GM12878 (cell line): ENCODE measurements at regions not wholly inside any gene's neighbourhood (a gene's known extent, or its start where the extent isn't known, plus 50 kb on each side); places are given as distances from the start of the nearest gene placed in this dataset.
A peak's percentile ranks its signal among the peaks of the same experiment; 100 is the strongest.

Experiments used
- ATAC-seq: fragments of 200-7000 bp; cut with Tn5 transposase; 3 replicates; pipeline ENCODE4 v1.9.1; 2020; ENCODE audit warnings: mild to moderate bottlenecking, moderate library complexity
- BruUV-seq: library from RNA; stranded (reverse); fragments of 400-500 nt; replicated peaks from 2 replicates; lab custom pipeline; 2021; lab: Mats Ljungman, UMichigan
- CTCF ChIA-PET: fragments of 300-600 bp; sonication (Branson Sonifier 250); formaldehyde crosslinking; extraction: SDS; loops from one replicate; lab custom pipeline; 2021; ENCODE audit warnings: inconsistent platforms; lab: Yijun Ruan, JAX
- POLR2A ChIA-PET: fragments of 350-600 bp; formaldehyde crosslinking; extraction: SDS; loops from one replicate; lab custom pipeline; 2021; ENCODE audit warnings: inconsistent platforms; lab: Charles Lee
- RAD21 ChIA-PET: fragments of 300-600 bp; sonication (Branson Sonifier 250); formaldehyde crosslinking; loops from one replicate; lab custom pipeline; 2023; ENCODE audit warnings: antibody characterized with exemption; ENCODE audit not compliant: unreplicated experiment; lab: Charles Lee
- SMC1A ChIA-PET: fragments of 300-600 bp; sonication (Branson Sonifier 250); formaldehyde crosslinking; loops from one replicate; lab custom pipeline; 2023; ENCODE audit not compliant: unreplicated experiment, uncharacterized antibody; lab: Charles Lee
- DNase-seq: peaks from one replicate; pipeline ENCODE4 v3.0.0-alpha.2; 2011; ENCODE audit warnings: low read depth, low spot score
- FAIRE-seq: peaks from 3 replicates; lab custom pipeline; 2011; peaks lifted over from hg19 to GRCh38; lab: Jason Lieb, UNC
- H2AFZ ChIP-seq: 2 replicates; pipeline ENCODE4 v1.6.0; 2011; ENCODE audit warnings: low read depth, low read length, control low read depth; ENCODE audit not compliant: control insufficient read depth
- H3K27ac ChIP-seq: 2 replicates; pipeline ENCODE4 v1.5.1; 2011; ENCODE audit warnings: control low read depth; ENCODE audit not compliant: control insufficient read depth, insufficient read depth
- H3K27me3 ChIP-seq, 2 experiments: replicated peaks in 1 of 2; 2 replicates each; pipeline versions ENCODE4 v1.6.0 to v1.6.1; 2011; ENCODE audit warnings: low read length in 1 of 2; ENCODE audit not compliant: control insufficient read depth in 2 of 2, insufficient read depth in 2 of 2
- H3K36me3 ChIP-seq, 2 experiments: 2 replicates each; pipeline ENCODE4 v1.5.1; 2011; ENCODE audit warnings: low read length in 1 of 2; ENCODE audit not compliant: control insufficient read depth in 2 of 2, insufficient read depth in 2 of 2
- H3K4me1 ChIP-seq: 2 replicates; pipeline ENCODE4 v1.6.1; 2011; ENCODE audit warnings: mild to moderate bottlenecking, low read length, moderate library complexity, mixed read lengths; ENCODE audit not compliant: control insufficient read depth, insufficient read depth
- H3K4me2 ChIP-seq: 2 replicates; pipeline ENCODE4 v1.6.0; 2011; ENCODE audit warnings: control low read depth; ENCODE audit not compliant: control insufficient read depth, insufficient read depth
- H3K4me3 ChIP-seq: fragments of 200-600 bp; sonication (generic); 2 replicates; pipeline ENCODE4 v1.5.1; 2016
- H3K79me2 ChIP-seq: 2 replicates; pipeline ENCODE4 v1.6.0; 2011; ENCODE audit warnings: low read length; ENCODE audit not compliant: control insufficient read depth, insufficient read depth
- H3K9ac ChIP-seq: 2 replicates; pipeline ENCODE4 v1.8.0; 2011; ENCODE audit warnings: low read length, control low read depth, mixed read lengths; ENCODE audit not compliant: control insufficient read depth, insufficient read depth
- H3K9me3 ChIP-seq: replicated peaks from 3 replicates; pipeline ENCODE4 v1.5.1; 2011; ENCODE audit warnings: mild to moderate bottlenecking, low read length; ENCODE audit not compliant: control insufficient read depth, insufficient read depth
- H4K20me1 ChIP-seq: 2 replicates; pipeline ENCODE4 v1.6.0; 2011; ENCODE audit not compliant: control insufficient read depth, insufficient read depth
- EGR1 ChIP-seq, 2 experiments: IDR thresholded peaks; 1 replicate in 1 of 2; 2 replicates in 1 of 2; pipeline ENCODE4 v1.6.1; 2011 to 2012; ENCODE audit warnings: low read depth in 2 of 2, low read length in 2 of 2, borderline replicate concordance in 1 of 2, mild to moderate bottlenecking in 1 of 2, moderate library complexity in 1 of 2
- EP300 ChIP-seq, 2 experiments: fragments of 150-350 bp in 1 of 2; IDR thresholded peaks; 2 replicates each; pipeline ENCODE4 v1.6.1; 2011 to 2012; ENCODE audit warnings: low read depth in 2 of 2, low read length in 2 of 2, borderline replicate concordance in 1 of 2, improper control_type of control experiment in 1 of 2, inconsistent platforms in 1 of 2; ENCODE audit not compliant: control insufficient read depth in 1 of 2
- HDAC6 ChIP-seq: fragments of 200-600 bp; sonication (generic); IDR thresholded peaks from one replicate; pipeline ENCODE4 v1.8.0; 2017; ENCODE audit warnings: antibody characterized with exemption; ENCODE audit not compliant: unreplicated experiment
- IRF4 ChIP-seq: IDR thresholded peaks from 2 replicates; pipeline ENCODE4 v1.6.1; 2011; ENCODE audit warnings: low read depth, low read length
- JUNB ChIP-seq: IDR thresholded peaks from 2 replicates; pipeline ENCODE4 v1.6.1; 2016; ENCODE audit warnings: antibody characterized with exemption, mild to moderate bottlenecking
- LARP7 ChIP-seq: fragments of 450-650 bp; IDR thresholded peaks from 2 replicates; pipeline ENCODE4 v1.6.1; 2017; ENCODE audit warnings: mild to moderate bottlenecking
- PML ChIP-seq: IDR thresholded peaks from 2 replicates; pipeline ENCODE4 v1.6.1; 2012; ENCODE audit warnings: low read length, inconsistent platforms
- WGBS: methylation state at CpG from one replicate; pipeline ENCODE4 v1.1.6; 2016; ENCODE audit warnings: low lambda C conversion rate; ENCODE audit not compliant: insufficient replicate concordance, insufficient coverage; ENCODE audit errors: missing lambda C conversion rate; 5-methylcytosine and 5-hydroxymethylcytosine counted together
- in situ Hi-C: fragments of 300-500 bp; cut with MboI; formaldehyde crosslinking; loops from 9 replicates; pipeline ENCODE4 v1.14.3; 2018; ENCODE audit warnings: mixed read lengths
- intact Hi-C: fragments of 100-400 bp; cut with micrococcal nuclease; formaldehyde crosslinking; loops from one replicate; pipeline ENCODE4 v1.14.2; 2022; ENCODE audit not compliant: unreplicated experiment
- TF ChIP-seq, protein P1 (sequence below): IDR thresholded peaks from 2 replicates; pipeline ENCODE4 v1.6.1; 2011; ENCODE audit warnings: mild to moderate bottlenecking, low read depth, low read length, moderate library complexity; ENCODE audit not compliant: insufficient replicate concordance

GRCh38 chr13:99689955-99690354, 188.7 kb downstream of the TM9SF2 start:
- no peaks in the 10 kb centered on the region for H3K27me3 ChIP-seq
- 96% methylated on average over 6 of the region's 6 CpGs for WGBS
- H3K79me2 ChIP-seq, result no peaks in the 10 kb centered on the region
- no peak overlapping the region for H3K9ac ChIP-seq
- SMC1A ChIA-PET, result no interaction called here
- no peak for TF ChIP-seq EGR1 (IDR thresholded peaks at IDR 0.05; ENCODE audit: borderline replicate concordance in 1 of 2, low read depth in 2 of 2, low read length in 2 of 2)
- TF ChIP-seq, all 136 proteins: peak for 0
- DNase-seq (no peak), FAIRE-seq (no peak), ATAC-seq (no peak)
- no peaks in the 10 kb centered on the region for H4K20me1 ChIP-seq
- no peak overlapping the region for H3K27ac ChIP-seq
- intact Hi-C loops (no loop called here), in situ Hi-C loops (no loop called here)
- no peaks in the 10 kb centered on the region for H3K9me3 ChIP-seq
- H3K36me3 ChIP-seq, result no peaks in the 10 kb centered on the region
- no peak overlapping the region for H3K4me2 ChIP-seq
- POLR2A ChIA-PET, result no interaction called here
- CTCF ChIA-PET, result interaction anchor here (0.9 to 1.0 kb wide), 2 partner anchors 11 to 33 kb away, joined by 4 read pairs; no protein-coding TSS in a partner anchor
- no peak overlapping the region for H2AFZ ChIP-seq
- RAD21 ChIA-PET, result no interaction called here
- no peaks in the 10 kb centered on the region for H3K4me1 ChIP-seq
- BruUV-seq, result no TSS peak
- no peak overlapping the region for H3K4me3 ChIP-seq

- no peaks in the 10 kb centered on the region for H3K79me2 ChIP-seq
- H2AFZ ChIP-seq, result no peak overlapping the region
- H3K4me1 ChIP-seq, result no peaks in the 10 kb centered on the region
- intact Hi-C loops, result no loop called here
- no peak overlapping the region for H3K9ac ChIP-seq
- no peak for TF ChIP-seq LARP7
- TF ChIP-seq PML, result no peak
- no peak for TF ChIP-seq HDAC6
- TF ChIP-seq JUNB, result peak; percentile 35; the same call in 1 of the 2 replicates
- peak; percentile 50; the same call in 1 of the 2 replicates for TF ChIP-seq IRF4
- TF ChIP-seq, protein P1, sequence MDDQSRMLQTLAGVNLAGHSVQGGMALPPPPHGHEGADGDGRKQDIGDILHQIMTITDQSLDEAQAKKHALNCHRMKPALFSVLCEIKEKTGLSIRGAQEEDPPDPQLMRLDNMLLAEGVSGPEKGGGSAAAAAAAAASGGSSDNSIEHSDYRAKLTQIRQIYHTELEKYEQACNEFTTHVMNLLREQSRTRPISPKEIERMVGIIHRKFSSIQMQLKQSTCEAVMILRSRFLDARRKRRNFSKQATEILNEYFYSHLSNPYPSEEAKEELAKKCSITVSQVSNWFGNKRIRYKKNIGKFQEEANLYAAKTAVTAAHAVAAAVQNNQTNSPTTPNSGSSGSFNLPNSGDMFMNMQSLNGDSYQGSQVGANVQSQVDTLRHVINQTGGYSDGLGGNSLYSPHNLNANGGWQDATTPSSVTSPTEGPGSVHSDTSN, result peak; percentile 24
- no peak for TF ChIP-seq EP300 (IDR thresholded peaks at IDR 0.05; ENCODE audit: borderline replicate concordance in 1 of 2, control insufficient read depth in 1 of 2, low read depth in 2 of 2, low read length in 2 of 2)
- H3K4me2 ChIP-seq, result no peak overlapping the region
- no peak overlapping the region for H3K27ac ChIP-seq
- BruUV-seq, result no TSS peak
- no peaks in the 10 kb centered on the region for H3K27me3 ChIP-seq
- no peaks in the 10 kb centered on the region for H3K36me3 ChIP-seq
- no peak overlapping the region for H3K4me3 ChIP-seq
- ATAC-seq (no peak), FAIRE-seq (no peak), DNase-seq (no peak)
- ChIA-PET CTCF (interaction anchor here (0.9 to 1.2 kb wide), 2 partner anchors 32 kb away, joined by 4 read pairs; no protein-coding TSS in a partner anchor), RAD21 (no interaction called here), POLR2A (no interaction called here), SMC1A (no interaction called here)
- H4K20me1 ChIP-seq, result no peaks in the 10 kb centered on the region
- in situ Hi-C loops, result no loop called here
- WGBS, result 24% methylated on average over 4 of the region's 4 CpGs
- H3K9me3 ChIP-seq, result no peaks in the 10 kb centered on the region
These were observed 187.5 kb downstream of the TM9SF2 start for GRCh38 chr13:99688776-99689175.
